Loucy (cell line): ENCODE measurements at regions not wholly inside any gene's neighbourhood (a gene's known extent, or its start where the extent isn't known, plus 50 kb on each side); places are given as distances from the start of the nearest gene placed in this dataset.

Experiments used
- EZH2phosphoT487 ChIP-seq: fragments of 200-600 bp; IDR thresholded peaks from 2 replicates; pipeline ENCODE4 v1.6.1; 2018; ENCODE audit warnings: antibody characterized with exemption, mild to moderate bottlenecking, moderate library complexity, borderline replicate concordance
- TF ChIP-seq, protein P1 (sequence below): fragments of 200-600 bp; sonication (generic); conservative IDR thresholded peaks from 2 replicates; pipeline ENCODE4 v1.5.1; 2014; ENCODE audit warnings: mild to moderate bottlenecking, antibody characterized with exemption, low read length

- TF ChIP-seq, protein P1, sequence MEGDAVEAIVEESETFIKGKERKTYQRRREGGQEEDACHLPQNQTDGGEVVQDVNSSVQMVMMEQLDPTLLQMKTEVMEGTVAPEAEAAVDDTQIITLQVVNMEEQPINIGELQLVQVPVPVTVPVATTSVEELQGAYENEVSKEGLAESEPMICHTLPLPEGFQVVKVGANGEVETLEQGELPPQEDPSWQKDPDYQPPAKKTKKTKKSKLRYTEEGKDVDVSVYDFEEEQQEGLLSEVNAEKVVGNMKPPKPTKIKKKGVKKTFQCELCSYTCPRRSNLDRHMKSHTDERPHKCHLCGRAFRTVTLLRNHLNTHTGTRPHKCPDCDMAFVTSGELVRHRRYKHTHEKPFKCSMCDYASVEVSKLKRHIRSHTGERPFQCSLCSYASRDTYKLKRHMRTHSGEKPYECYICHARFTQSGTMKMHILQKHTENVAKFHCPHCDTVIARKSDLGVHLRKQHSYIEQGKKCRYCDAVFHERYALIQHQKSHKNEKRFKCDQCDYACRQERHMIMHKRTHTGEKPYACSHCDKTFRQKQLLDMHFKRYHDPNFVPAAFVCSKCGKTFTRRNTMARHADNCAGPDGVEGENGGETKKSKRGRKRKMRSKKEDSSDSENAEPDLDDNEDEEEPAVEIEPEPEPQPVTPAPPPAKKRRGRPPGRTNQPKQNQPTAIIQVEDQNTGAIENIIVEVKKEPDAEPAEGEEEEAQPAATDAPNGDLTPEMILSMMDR = no peak
- no peak for TF ChIP-seq EZH2phosphoT487
Measured at GRCh38 chr2:62595474-62595873, 89.5 kb upstream of the TMEM17 start.
